ENCODE measurements at regions not wholly inside any gene's neighbourhood (a gene's known extent, or its start where the extent isn't known, plus 50 kb on each side); places are given as distances from the start of the nearest gene placed in this dataset.

DNA sequence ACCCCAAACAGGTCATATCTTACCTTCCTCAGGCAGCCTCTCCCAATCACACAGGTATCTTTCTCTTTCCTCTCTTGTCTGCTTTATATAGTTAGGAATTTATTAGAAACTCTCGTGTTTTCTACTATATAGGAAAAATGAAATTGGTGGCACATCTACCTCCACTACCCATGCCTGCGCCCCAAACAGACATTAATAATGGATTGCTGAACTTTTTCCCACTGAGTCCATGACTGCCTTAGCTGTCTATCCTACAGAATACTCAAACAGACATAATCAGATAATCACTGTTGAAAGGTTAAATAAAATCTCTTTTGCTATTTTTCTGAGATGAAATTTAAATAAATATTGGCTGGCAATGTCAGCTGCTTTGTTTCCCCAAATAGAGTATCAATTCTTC is 55.8 kb upstream of the SLC6A11 start:
- H3K4me1 ChIP-seq (replicated peaks in 1 of 2): peaks cover 0 to 11% of the 10 kb centered on the region in 2 donors
- in situ Hi-C loops (cut with MboI; ENCODE audit: low pct_unique_long_range_greater_than_20kb in 2 of 9, low sequenced_read_pairs in 9 of 9, unreplicated experiment in 9 of 9): loop anchor here in 6 of 9 experiments (25.0 kb wide), 3 partner anchors 177 to 577 kb away; no protein-coding TSS in a partner anchor
- no peak overlapping the region for H3K27ac ChIP-seq
- no peak for ATAC-seq (replicated peaks in 6 of 8)
- H3K4me3 ChIP-seq: no peak overlapping the region
- WGBS, 10 experiments: 0 to 69% (median 51%) methylated on average over 2 of the region's 2 CpGs; no CpG with 5 or more reads in 3 of the 10 experiments

DNA sequence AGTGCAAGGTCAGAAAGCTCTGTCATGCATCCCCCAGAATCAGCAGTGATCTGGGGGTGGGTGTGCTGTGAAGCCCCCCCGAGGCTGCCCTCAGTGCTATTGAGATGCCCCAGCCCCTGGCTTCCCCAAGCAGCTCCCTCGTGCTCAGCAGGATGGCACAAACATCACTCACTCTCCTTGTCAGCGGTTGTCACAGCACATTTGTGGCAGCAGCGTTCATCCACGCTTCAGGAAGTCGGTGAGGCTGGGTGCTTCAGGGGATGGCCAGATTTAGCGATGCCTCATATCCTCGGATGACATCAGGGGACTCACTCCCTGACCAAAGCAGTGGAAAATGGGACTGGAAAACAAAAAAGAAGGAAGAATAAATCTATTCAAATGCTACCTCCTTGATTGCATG is 54.4 kb upstream of the SLC6A11 start:
- in situ Hi-C loops (cut with MboI; ENCODE audit: low pct_unique_long_range_greater_than_20kb in 2 of 9, low sequenced_read_pairs in 9 of 9, unreplicated experiment in 9 of 9): loop anchor here in 6 of 9 experiments (25.0 kb wide), 3 partner anchors 176 to 576 kb away; no protein-coding TSS in a partner anchor
- WGBS, 10 experiments: 10 to 69% (median 40%) methylated on average over 1 to 5 of the region's 8 CpGs; no CpG with 5 or more reads in 3 of the 10 experiments

DNA sequence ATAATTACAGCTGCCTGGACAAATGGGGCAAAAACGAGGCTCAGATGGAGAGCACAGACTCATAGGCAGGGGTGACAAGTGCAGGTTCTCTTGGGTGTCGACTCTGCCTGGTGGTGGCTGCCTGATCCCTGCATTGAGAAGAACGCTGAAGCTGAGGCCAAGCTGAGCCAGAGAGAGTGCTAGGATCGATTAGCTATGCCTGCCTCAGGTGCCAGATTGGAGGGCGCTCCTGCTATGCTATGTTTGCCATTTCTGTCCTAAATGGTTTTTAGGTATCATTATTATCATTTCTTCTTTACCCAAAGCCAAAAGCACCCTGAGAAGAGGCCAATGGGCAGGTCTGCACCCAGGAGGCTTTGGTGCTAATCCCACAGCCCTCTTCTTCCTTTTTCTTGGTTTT is 53.9 kb upstream of the SLC6A11 start:
- ATAC-seq (replicated peaks in 6 of 8): no peak
- WGBS, 10 experiments: 0 to 83% (median 52%) methylated on average over 1 to 5 of the region's 5 CpGs; no CpG with 5 or more reads in 1 of the 10 experiments
- in situ Hi-C loops (cut with MboI; ENCODE audit: low pct_unique_long_range_greater_than_20kb in 2 of 9, low sequenced_read_pairs in 9 of 9, unreplicated experiment in 9 of 9): loop anchor here in 6 of 9 experiments (25.0 kb wide), 3 partner anchors 175 to 575 kb away; no protein-coding TSS in a partner anchor
- Histone ChIP-seq H3K27ac (no peak overlapping the region), H3K4me1 (replicated peaks in 1 of 2) (peaks cover 0 to 11% of the 10 kb centered on the region in 2 donors), H3K4me3 (no peak overlapping the region)

More for the DNA sequence above, 54.4 kb upstream of the SLC6A11 start:
- peak in 1 of 8 experiments; percentile 37 for ATAC-seq (replicated peaks in 6 of 8)
- H3K4me3 ChIP-seq: no peak overlapping the region
- H3K4me1 ChIP-seq (replicated peaks in 1 of 2): peaks cover 0 to 11% of the 10 kb centered on the region in 2 donors
- no peak overlapping the region for H3K27ac ChIP-seq

DNA sequence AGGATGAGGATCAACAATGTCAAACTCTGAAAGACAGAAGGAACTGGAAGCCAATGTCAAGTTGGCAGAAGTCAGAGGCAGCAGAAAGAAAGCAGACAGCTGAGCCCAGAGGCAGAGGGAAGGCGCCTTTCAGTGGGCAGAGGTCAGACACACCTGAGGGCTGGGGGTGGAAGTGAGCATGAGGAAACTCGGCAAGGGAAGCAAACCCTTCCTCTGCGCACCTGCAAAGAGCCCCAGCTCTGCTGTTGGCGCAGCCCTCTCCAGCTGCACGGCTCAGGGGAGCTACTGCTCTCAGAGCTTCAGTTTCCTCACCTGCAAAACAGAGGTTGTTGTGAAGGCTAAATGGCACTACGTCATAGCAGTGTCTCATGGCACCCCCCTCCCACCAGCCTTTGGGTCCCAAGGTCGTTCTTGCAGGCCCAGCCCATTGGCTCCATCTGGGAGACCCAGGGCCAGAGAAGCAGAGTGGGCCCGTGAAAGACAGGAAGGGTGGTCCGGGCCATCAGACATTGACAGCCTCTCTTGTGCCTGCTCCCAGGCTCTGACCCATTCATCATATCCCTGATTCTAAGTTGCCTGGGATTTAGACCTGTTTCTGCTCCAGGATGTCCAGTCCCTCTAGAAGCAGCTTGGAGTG is 53.3 kb upstream of the SLC6A11 start:
- Histone ChIP-seq H3K4me3 (no peak overlapping the region), H3K27ac (no peak overlapping the region), H3K4me1 (replicated peaks in 1 of 2) (peaks cover 0 to 11% of the 10 kb centered on the region in 2 donors)
- no peak for ATAC-seq (replicated peaks in 6 of 8)
- WGBS, 10 experiments: 23 to 82% (median 63%) methylated on average over 2 to 8 of the region's 9 CpGs; no CpG with 5 or more reads in 2 of the 10 experiments
- in situ Hi-C loops (cut with MboI; ENCODE audit: low pct_unique_long_range_greater_than_20kb in 2 of 9, low sequenced_read_pairs in 9 of 9, unreplicated experiment in 9 of 9): loop anchor here in 6 of 9 experiments (25.0 kb wide), 3 partner anchors 175 to 575 kb away; no protein-coding TSS in a partner anchor

DNA sequence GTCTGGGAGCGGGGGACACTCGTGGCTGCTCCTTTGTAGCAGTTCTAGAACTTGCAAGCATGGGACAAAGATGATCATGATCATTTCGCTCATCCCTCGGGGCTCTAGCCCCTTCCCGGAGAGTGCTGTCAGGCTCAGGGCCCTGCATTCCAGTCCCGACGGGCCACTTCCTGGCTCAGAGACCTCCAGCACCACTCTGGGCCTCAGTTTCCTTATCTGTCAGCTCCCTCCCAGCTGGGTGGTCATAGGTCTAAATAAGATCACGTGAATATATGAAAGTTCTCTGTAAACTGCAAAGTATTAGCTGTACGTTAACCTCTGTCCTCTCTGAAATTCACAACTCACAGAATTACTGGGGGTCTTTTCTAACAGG is 52.8 kb upstream of the SLC6A11 start:
- in situ Hi-C loops (cut with MboI; ENCODE audit: low pct_unique_long_range_greater_than_20kb in 2 of 9, low sequenced_read_pairs in 9 of 9, unreplicated experiment in 9 of 9): loop anchor here in 6 of 9 experiments (25.0 kb wide), 3 partner anchors 174 to 574 kb away; no protein-coding TSS in a partner anchor
- 60 to 95% (median 91%) methylated on average over 4 to 9 of the region's 9 CpGs; no CpG with 5 or more reads in 5 of the 10 experiments for WGBS, 10 experiments
- no peak for ATAC-seq (replicated peaks in 6 of 8)
- Histone ChIP-seq H3K4me1 (replicated peaks in 1 of 2) (peaks cover 0 to 11% of the 10 kb centered on the region in 2 donors), H3K27ac (no peak overlapping the region), H3K4me3 (no peak overlapping the region)

DNA sequence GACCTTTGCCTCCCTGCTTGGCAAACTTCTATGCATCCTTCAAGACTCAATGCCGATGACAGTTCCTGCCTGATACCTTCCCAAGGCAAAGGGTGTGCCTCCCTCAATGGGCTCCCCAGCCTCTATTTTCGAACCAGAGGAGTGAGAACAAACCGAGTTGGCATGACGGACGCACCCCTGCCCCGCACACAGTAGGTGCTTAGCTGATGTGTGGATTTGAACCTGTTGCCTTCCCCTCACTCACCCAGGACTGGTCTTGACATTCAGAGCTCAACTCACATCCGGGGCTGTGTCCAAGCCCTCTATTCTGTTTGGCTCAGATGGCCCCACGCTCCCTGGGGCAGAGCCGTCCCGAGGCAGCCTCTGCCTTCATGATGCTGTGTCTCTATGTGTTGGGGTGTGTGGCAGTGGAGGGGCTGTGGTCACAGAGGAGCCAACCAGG is 52.2 kb upstream of the SLC6A11 start:
- peak in 1 of 8 experiments; percentile 93 for ATAC-seq (replicated peaks in 6 of 8)
- H3K4me3 ChIP-seq: no peak overlapping the region
- WGBS, 10 experiments: 40 to 76% (median 72%) methylated on average over 1 to 7 of the region's 10 CpGs; no CpG with 5 or more reads in 5 of the 10 experiments
- no peak overlapping the region for H3K27ac ChIP-seq
- peaks cover 0 to 11% of the 10 kb centered on the region in 2 donors for H3K4me1 ChIP-seq (replicated peaks in 1 of 2)
- in situ Hi-C loops (cut with MboI; ENCODE audit: low pct_unique_long_range_greater_than_20kb in 2 of 9, low sequenced_read_pairs in 9 of 9, unreplicated experiment in 9 of 9): loop anchor here in 6 of 9 experiments (25.0 kb wide), 3 partner anchors 173 to 573 kb away; no protein-coding TSS in a partner anchor

DNA sequence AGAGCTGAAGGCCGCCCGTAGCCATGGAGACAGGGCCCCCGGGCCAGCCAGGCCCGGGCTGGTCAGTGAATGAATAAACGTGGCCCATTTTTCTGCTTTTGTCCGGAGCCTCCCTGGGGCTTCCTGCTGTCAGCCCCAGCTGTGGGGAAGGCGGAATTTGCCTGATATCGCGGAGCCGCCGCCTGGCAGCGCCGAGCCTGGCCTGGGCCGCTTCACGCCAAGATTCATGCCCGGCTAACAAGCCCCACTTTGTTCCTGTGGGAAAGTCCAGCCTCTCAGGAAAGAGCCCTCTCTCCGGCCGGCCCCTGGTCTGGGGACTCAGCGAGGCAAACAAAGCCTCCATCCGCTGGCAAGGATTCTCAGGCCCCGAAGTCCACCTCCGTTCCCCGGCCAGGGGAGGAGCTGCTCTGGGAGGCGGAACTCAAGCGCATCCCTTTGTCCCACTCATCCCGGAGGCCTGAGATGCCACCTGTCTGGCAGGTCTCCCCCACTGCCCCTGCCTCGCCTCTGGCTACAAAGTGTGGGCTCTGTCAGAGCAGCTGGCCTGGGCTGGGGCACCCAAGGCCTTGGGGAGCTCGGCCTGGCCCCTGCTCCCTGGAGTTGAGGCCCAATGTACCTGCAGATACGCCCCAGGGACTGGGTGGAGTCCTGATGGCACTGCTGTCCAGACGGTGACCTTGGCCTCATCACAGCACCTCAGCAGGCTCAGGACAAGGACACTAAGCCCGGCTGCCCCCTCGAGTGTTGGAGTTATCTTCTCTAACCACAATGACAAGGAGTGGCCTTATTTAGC is 51.6 kb upstream of the SLC6A11 start:
- WGBS, 10 experiments: 0 to 100% (median 24%) methylated on average over 1 to 14 of the region's 32 CpGs; no CpG with 5 or more reads in 4 of the 10 experiments
- H3K27ac ChIP-seq: peak overlapping the region in 1 of 2 donors; percentile 62
- in situ Hi-C loops (cut with MboI; ENCODE audit: low pct_unique_long_range_greater_than_20kb in 2 of 9, low sequenced_read_pairs in 9 of 9, unreplicated experiment in 9 of 9): loop anchor here in 6 of 9 experiments (25.0 kb wide), 3 partner anchors 173 to 573 kb away; no protein-coding TSS in a partner anchor

DNA sequence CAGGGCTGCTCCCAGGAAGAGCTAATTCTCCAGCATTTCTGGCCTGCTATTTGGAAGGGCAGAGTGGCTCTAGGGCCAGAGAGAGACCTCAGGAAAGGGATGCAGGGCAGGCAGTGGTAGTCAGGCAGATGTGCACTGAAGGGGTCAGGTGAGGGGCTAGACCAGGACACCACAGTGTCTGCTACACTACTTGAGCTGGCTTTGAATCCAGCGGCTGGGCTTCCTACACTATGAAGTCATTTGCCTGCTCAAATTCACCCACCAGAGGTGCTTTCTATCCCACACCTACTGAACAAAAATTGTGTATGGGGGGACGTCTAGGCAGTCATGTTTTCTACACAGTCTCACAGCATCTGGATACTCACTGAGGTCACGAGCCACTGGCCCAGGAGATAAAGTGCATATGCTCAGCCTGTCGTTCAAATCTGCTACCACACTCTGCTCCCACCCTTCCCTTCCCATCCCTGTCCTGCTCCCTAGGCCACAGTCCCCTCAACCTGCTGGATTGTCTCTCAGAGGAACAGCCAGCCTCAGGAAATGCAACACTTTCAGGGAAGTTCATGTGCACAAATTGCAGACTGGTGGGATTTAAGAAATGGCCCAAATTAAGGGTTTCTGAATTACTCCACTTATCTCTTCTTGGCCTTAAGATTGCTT is 49.9 kb upstream of the SLC6A11 start:
- no peak for ATAC-seq (replicated peaks in 6 of 8)
- in situ Hi-C loops (cut with MboI; ENCODE audit: low pct_unique_long_range_greater_than_20kb in 2 of 9, low sequenced_read_pairs in 9 of 9, unreplicated experiment in 9 of 9): loop anchor here in 6 of 9 experiments (25.0 kb wide), 3 partner anchors 171 to 571 kb away; no protein-coding TSS in a partner anchor
- Histone ChIP-seq H3K4me1 (replicated peaks in 1 of 2) (peaks cover 0 to 11% of the 10 kb centered on the region in 2 donors), H3K27ac (no peak overlapping the region), H3K4me3 (no peak overlapping the region)
- 0 to 83% (median 61%) methylated on average over 1 to 3 of the region's 4 CpGs; no CpG with 5 or more reads in 5 of the 10 experiments for WGBS, 10 experiments

More for the DNA sequence above, 51.6 kb upstream of the SLC6A11 start:
- peaks cover 0 to 11% of the 10 kb centered on the region in 2 donors for H3K4me1 ChIP-seq (replicated peaks in 1 of 2)
- ATAC-seq (replicated peaks in 6 of 8): peak in 5 of 8 experiments; percentile 42 to 94 (median 89)
- no peak overlapping the region for H3K4me3 ChIP-seq

Measured in motor neuron (in vitro differentiated cells).